ENCODE measurements at regions not wholly inside any gene's neighbourhood (a gene's known extent, or its start where the extent isn't known, plus 50 kb on each side); places are given as distances from the start of the nearest gene placed in this dataset.
"Not testable (repeated sequence)": the region's sequence is repeated elsewhere in the genome, so short reads cannot be mapped to it uniquely, and the experiment has no call there.

DNA sequence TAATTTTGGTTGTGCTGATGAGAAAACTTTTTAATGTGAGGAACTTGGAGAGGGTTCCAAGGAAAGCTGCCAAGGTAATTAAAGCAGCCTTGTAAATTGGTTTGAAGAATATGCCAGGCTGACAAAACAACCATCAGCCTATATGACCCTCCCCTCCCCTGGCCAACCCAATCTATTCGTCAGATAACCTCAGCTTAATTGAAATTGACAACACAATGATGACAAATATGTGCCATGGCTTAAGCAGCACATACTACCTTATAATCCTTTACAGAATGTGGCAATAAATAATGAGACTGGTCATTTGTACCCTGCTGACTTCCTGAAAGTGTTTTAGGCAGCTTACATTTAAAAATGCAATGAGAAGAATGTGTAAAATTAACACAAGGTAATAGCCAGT lies 118.2 kb downstream of the EFHB start:
- H3K4me1 ChIP-seq (ENCODE audit: control insufficient read depth, insufficient read depth, low read length) = no peaks in the 10 kb centered on the region
- WGBS, 2 experiments (ENCODE audit: insufficient coverage in 1 of 2, insufficient read length in 1 of 2) = 89% methylated on average over 1 of the region's 1 CpG; no CpG with 5 or more reads in 1 of the 2 experiments
- H3K27me3 ChIP-seq (ENCODE audit: control insufficient read depth, insufficient read depth, low read length, poor library complexity, severe bottlenecking) = peaks cover 20% of the 10 kb centered on the region
- H3K4me3 ChIP-seq (ENCODE audit: low read length) = no peak overlapping the region
- peaks cover 15% of the 10 kb centered on the region for H3K27me3 Mint-ChIP-seq (ENCODE audit: insufficient read depth)
- H3K9me3 Mint-ChIP-seq = no peaks in the 10 kb centered on the region
- no peak overlapping the region for H3K27ac ChIP-seq (ENCODE audit: low read depth, low read length)
- DNase-seq = no peak
- H3K27ac Mint-ChIP-seq = no peak overlapping the region
- H3K36me3 Mint-ChIP-seq (ENCODE audit: low read depth) = no peaks in the 10 kb centered on the region
- TF ChIP-seq, protein P1, sequence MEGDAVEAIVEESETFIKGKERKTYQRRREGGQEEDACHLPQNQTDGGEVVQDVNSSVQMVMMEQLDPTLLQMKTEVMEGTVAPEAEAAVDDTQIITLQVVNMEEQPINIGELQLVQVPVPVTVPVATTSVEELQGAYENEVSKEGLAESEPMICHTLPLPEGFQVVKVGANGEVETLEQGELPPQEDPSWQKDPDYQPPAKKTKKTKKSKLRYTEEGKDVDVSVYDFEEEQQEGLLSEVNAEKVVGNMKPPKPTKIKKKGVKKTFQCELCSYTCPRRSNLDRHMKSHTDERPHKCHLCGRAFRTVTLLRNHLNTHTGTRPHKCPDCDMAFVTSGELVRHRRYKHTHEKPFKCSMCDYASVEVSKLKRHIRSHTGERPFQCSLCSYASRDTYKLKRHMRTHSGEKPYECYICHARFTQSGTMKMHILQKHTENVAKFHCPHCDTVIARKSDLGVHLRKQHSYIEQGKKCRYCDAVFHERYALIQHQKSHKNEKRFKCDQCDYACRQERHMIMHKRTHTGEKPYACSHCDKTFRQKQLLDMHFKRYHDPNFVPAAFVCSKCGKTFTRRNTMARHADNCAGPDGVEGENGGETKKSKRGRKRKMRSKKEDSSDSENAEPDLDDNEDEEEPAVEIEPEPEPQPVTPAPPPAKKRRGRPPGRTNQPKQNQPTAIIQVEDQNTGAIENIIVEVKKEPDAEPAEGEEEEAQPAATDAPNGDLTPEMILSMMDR (conservative IDR thresholded peaks at IDR 0.05) = no peak
- no peaks in the 10 kb centered on the region for H3K9me3 ChIP-seq (ENCODE audit: control insufficient read depth, low read length)
- no peaks in the 10 kb centered on the region for H3K4me1 Mint-ChIP-seq
- H3K9ac ChIP-seq (ENCODE audit: extremely low read depth, low read length, poor library complexity, severe bottlenecking) = no peak overlapping the region
- no peaks in the 10 kb centered on the region for H3K36me3 ChIP-seq (ENCODE audit: control insufficient read depth, insufficient read depth, low read length)
- no peak overlapping the region for H3K4me3 Mint-ChIP-seq

GRCh38 chr3:19813743-19814142 lies 120.3 kb downstream of the EFHB start:
- WGBS, 2 experiments (ENCODE audit: insufficient coverage in 1 of 2, insufficient read length in 1 of 2) = 90 to 91% methylated on average over 7 of the region's 7 CpGs
- not testable (repeated sequence) for H3K9ac ChIP-seq (ENCODE audit: extremely low read depth, low read length, poor library complexity, severe bottlenecking); H3K9me3 ChIP-seq (ENCODE audit: control insufficient read depth, low read length); H3K36me3 Mint-ChIP-seq (ENCODE audit: low read depth); H3K4me3 Mint-ChIP-seq; H3K9me3 Mint-ChIP-seq; H3K27ac ChIP-seq (ENCODE audit: low read depth, low read length); H3K4me1 ChIP-seq (ENCODE audit: control insufficient read depth, insufficient read depth, low read length); H3K27ac Mint-ChIP-seq; H3K4me1 Mint-ChIP-seq; H3K4me3 ChIP-seq (ENCODE audit: low read length); DNase-seq; H3K36me3 ChIP-seq (ENCODE audit: control insufficient read depth, insufficient read depth, low read length)
- peaks cover 31% of the 10 kb centered on the region for H3K27me3 Mint-ChIP-seq (ENCODE audit: insufficient read depth)
- H3K27me3 ChIP-seq (ENCODE audit: control insufficient read depth, insufficient read depth, low read length, poor library complexity, severe bottlenecking) = peaks cover 38% of the 10 kb centered on the region

DNA sequence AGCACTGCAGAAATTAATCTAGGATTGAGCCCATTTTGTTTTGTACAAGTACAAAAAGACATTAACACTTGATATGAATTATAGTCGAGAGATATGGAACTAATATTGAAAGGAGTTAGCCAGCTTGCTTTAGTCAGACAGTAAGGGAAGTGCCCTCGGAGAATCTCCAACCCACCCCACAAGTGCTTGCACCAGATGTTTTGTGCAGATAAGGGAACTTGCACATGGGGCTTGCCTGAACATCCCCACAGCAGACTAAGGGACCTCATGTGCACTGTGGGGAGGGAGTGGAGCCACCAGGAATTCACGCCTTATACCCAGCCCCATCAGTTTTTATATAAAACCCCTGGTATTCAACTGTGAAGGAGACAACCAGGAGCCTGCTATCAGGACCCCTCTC lies 122.3 kb downstream of the EFHB start:
- H3K27ac Mint-ChIP-seq = no peak overlapping the region
- H3K27me3 Mint-ChIP-seq (ENCODE audit: insufficient read depth) = peaks cover 38% of the 10 kb centered on the region
- TF ChIP-seq, protein P1 (conservative IDR thresholded peaks at IDR 0.05) = no peak
- DNase-seq = no peak
- Histone ChIP-seq H3K36me3 (ENCODE audit: control insufficient read depth, insufficient read depth, low read length) (no peaks in the 10 kb centered on the region), H3K9me3 (ENCODE audit: control insufficient read depth, low read length) (no peaks in the 10 kb centered on the region), H3K4me1 (ENCODE audit: control insufficient read depth, insufficient read depth, low read length) (no peaks in the 10 kb centered on the region), H3K4me3 (ENCODE audit: low read length) (no peak overlapping the region), H3K27me3 (ENCODE audit: control insufficient read depth, insufficient read depth, low read length, poor library complexity, severe bottlenecking) (peaks cover 53% of the 10 kb centered on the region), H3K27ac (ENCODE audit: low read depth, low read length) (no peak overlapping the region), H3K9ac (ENCODE audit: extremely low read depth, low read length, poor library complexity, severe bottlenecking) (no peak overlapping the region)
- 88 to 96% methylated on average over 2 to 3 of the region's 3 CpGs for WGBS, 2 experiments (ENCODE audit: insufficient coverage in 1 of 2, insufficient read length in 1 of 2)
- H3K4me1 Mint-ChIP-seq = peaks cover 5% of the 10 kb centered on the region
- H3K36me3 Mint-ChIP-seq (ENCODE audit: low read depth) = no peaks in the 10 kb centered on the region
- no peak overlapping the region for H3K4me3 Mint-ChIP-seq
- no peaks in the 10 kb centered on the region for H3K9me3 Mint-ChIP-seq

- TF ChIP-seq, protein P1 (conservative IDR thresholded peaks at IDR 0.05) = no peak
- Histone ChIP-seq H3K4me1 (ENCODE audit: control insufficient read depth, insufficient read depth, low read length) (no peaks in the 10 kb centered on the region), H3K9ac (ENCODE audit: extremely low read depth, low read length, poor library complexity, severe bottlenecking) (no peak overlapping the region), H3K27ac (ENCODE audit: low read depth, low read length) (no peak overlapping the region), H3K9me3 (ENCODE audit: control insufficient read depth, low read length) (no peaks in the 10 kb centered on the region), H3K36me3 (ENCODE audit: control insufficient read depth, insufficient read depth, low read length) (no peaks in the 10 kb centered on the region), H3K27me3 (ENCODE audit: control insufficient read depth, insufficient read depth, low read length, poor library complexity, severe bottlenecking) (peaks cover 73% of the 10 kb centered on the region), H3K4me3 (ENCODE audit: low read length) (no peak overlapping the region)
- H3K27ac Mint-ChIP-seq = no peak overlapping the region
- peaks cover 12% of the 10 kb centered on the region for H3K9me3 Mint-ChIP-seq
- no peak overlapping the region for H3K4me3 Mint-ChIP-seq
- H3K4me1 Mint-ChIP-seq = peaks cover 5% of the 10 kb centered on the region
- peaks cover 55% of the 10 kb centered on the region for H3K27me3 Mint-ChIP-seq (ENCODE audit: insufficient read depth)
- WGBS, 2 experiments (ENCODE audit: insufficient coverage in 1 of 2, insufficient read length in 1 of 2) = 76 to 91% methylated on average over 2 to 3 of the region's 3 CpGs
- H3K36me3 Mint-ChIP-seq (ENCODE audit: low read depth) = no peaks in the 10 kb centered on the region
- DNase-seq = no peak
Measured at GRCh38 chr3:19808834-19809233, 125.2 kb downstream of the EFHB start.

Measured in endodermal cell (in vitro differentiated cells).